ENCODE measurements at regions not wholly inside any gene's neighbourhood (a gene's known extent, or its start where the extent isn't known, plus 50 kb on each side); places are given as distances from the start of the nearest gene placed in this dataset.

GRCh38 chr21:31543191-31543590 is 116.3 kb upstream of the SOD1 start:
- H3K4me3 ChIP-seq, result no peak overlapping the region
- no peaks in the 10 kb centered on the region for H3K36me3 ChIP-seq (ENCODE audit: control insufficient read depth in 4 of 4, insufficient read depth in 4 of 4, low read length in 4 of 4)
- no peaks in the 10 kb centered on the region for H3K9me3 ChIP-seq (ENCODE audit: control insufficient read depth in 4 of 4, insufficient read depth in 3 of 4, low read length in 3 of 4)
- H3K27me3 ChIP-seq (ENCODE audit: control insufficient read depth in 3 of 3, insufficient read depth in 3 of 3, low read length in 2 of 3), result no peaks in the 10 kb centered on the region
- 76 to 89% methylated on average over 16 of the region's 16 CpGs for WGBS, 2 donors
- DNase-seq (peak; percentile 89 to 93 (median 90)), ATAC-seq (ENCODE audit: insufficient read depth, low FRiP score) (peak; percentile 55)
- H3K27ac ChIP-seq (ENCODE audit: low read depth in 1 of 2, low read length in 1 of 2), result no peak overlapping the region
- peak overlapping the region in 1 of 2 donors; percentile 43 for H3K9ac ChIP-seq (ENCODE audit: insufficient read depth in 1 of 2, low read length in 2 of 2)
- H3K4me1 ChIP-seq (ENCODE audit: control insufficient read depth in 5 of 5, insufficient read depth in 5 of 5, low read length in 5 of 5), result peaks cover 0 to 33% (median 0%) of the 10 kb centered on the region in 5 donors
- TF ChIP-seq, protein P1, sequence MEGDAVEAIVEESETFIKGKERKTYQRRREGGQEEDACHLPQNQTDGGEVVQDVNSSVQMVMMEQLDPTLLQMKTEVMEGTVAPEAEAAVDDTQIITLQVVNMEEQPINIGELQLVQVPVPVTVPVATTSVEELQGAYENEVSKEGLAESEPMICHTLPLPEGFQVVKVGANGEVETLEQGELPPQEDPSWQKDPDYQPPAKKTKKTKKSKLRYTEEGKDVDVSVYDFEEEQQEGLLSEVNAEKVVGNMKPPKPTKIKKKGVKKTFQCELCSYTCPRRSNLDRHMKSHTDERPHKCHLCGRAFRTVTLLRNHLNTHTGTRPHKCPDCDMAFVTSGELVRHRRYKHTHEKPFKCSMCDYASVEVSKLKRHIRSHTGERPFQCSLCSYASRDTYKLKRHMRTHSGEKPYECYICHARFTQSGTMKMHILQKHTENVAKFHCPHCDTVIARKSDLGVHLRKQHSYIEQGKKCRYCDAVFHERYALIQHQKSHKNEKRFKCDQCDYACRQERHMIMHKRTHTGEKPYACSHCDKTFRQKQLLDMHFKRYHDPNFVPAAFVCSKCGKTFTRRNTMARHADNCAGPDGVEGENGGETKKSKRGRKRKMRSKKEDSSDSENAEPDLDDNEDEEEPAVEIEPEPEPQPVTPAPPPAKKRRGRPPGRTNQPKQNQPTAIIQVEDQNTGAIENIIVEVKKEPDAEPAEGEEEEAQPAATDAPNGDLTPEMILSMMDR (IDR thresholded peaks at IDR 0.05; ENCODE audit: control extremely low read depth, extremely low read depth), result no peak

- no peak for ATAC-seq (ENCODE audit: insufficient read depth, low FRiP score)
Observed at GRCh38 chr21:31538816-31539215, 120.7 kb upstream of the SOD1 start.

GRCh38 chr21:31537872-31538576 is 121.5 kb upstream of the SOD1 start:
- WGBS, 2 donors, result 91 to 94% methylated on average over 10 of the region's 10 CpGs
- Histone ChIP-seq H3K4me3 (no peak overlapping the region), H3K9ac (ENCODE audit: insufficient read depth in 1 of 2, low read length in 2 of 2) (no peak overlapping the region), H3K4me1 (ENCODE audit: control insufficient read depth in 5 of 5, insufficient read depth in 5 of 5, low read length in 5 of 5) (peaks cover 0 to 12% (median 0%) of the 10 kb centered on the region in 5 donors), H3K36me3 (ENCODE audit: control insufficient read depth in 4 of 4, insufficient read depth in 4 of 4, low read length in 4 of 4) (no peaks in the 10 kb centered on the region), H3K9me3 (ENCODE audit: control insufficient read depth in 4 of 4, insufficient read depth in 3 of 4, low read length in 3 of 4) (peaks cover 0 to 2% (median 0%) of the 10 kb centered on the region in 4 donors), H3K27me3 (ENCODE audit: control insufficient read depth in 3 of 3, insufficient read depth in 3 of 3, low read length in 2 of 3) (no peaks in the 10 kb centered on the region), H3K27ac (ENCODE audit: low read depth in 1 of 2, low read length in 1 of 2) (no peak overlapping the region)
- DNase-seq, result no peak
- ATAC-seq (ENCODE audit: insufficient read depth, low FRiP score), result no peak
- TF ChIP-seq, protein P1 (IDR thresholded peaks at IDR 0.05; ENCODE audit: control extremely low read depth, extremely low read depth), result no peak

More at GRCh38 chr21:31538816-31539215, 120.7 kb upstream of the SOD1 start:
- Histone ChIP-seq H3K27me3 (ENCODE audit: control insufficient read depth in 3 of 3, insufficient read depth in 3 of 3, low read length in 2 of 3) (no peaks in the 10 kb centered on the region), H3K9ac (ENCODE audit: insufficient read depth in 1 of 2, low read length in 2 of 2) (no peak overlapping the region), H3K4me1 (ENCODE audit: control insufficient read depth in 5 of 5, insufficient read depth in 5 of 5, low read length in 5 of 5) (peaks cover 0 to 20% (median 0%) of the 10 kb centered on the region in 5 donors), H3K36me3 (ENCODE audit: control insufficient read depth in 4 of 4, insufficient read depth in 4 of 4, low read length in 4 of 4) (no peaks in the 10 kb centered on the region), H3K27ac (ENCODE audit: low read depth in 1 of 2, low read length in 1 of 2) (no peak overlapping the region), H3K4me3 (no peak overlapping the region), H3K9me3 (ENCODE audit: control insufficient read depth in 4 of 4, insufficient read depth in 3 of 4, low read length in 3 of 4) (peaks cover 0 to 2% (median 0%) of the 10 kb centered on the region in 4 donors)
- peak; percentile 94 to 99 (median 98) for DNase-seq
- TF ChIP-seq, protein P1 (IDR thresholded peaks at IDR 0.05; ENCODE audit: control extremely low read depth, extremely low read depth), result no peak
- 66 to 79% methylated on average over 10 of the region's 10 CpGs for WGBS, 2 donors

Measured in lung (tissue), 11 donors.